ENCODE measurements at regions not wholly inside any gene's neighbourhood (a gene's known extent, or its start where the extent isn't known, plus 50 kb on each side); places are given as distances from the start of the nearest gene placed in this dataset.

DNA sequence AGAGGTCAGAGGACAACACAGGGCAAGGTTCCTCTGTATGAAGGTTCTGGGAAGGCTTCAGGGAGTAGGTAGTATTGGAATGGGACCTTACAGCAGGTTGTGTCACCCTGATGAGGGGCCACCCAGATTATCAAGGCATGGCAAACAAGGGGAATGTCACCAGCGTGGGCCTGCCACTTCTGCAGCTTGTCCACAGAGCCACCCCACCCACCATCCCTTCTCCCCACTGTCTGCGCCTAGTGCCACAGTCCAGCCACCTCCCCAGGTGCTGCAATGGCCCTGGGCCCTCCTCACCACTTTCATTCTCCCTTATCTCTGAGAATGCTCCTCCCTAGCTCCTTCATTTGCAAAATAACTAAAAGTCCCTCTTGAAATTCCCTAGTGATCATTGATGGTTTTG is 170.3 kb downstream of the TTC32 start:
- TF ChIP-seq, protein P1, sequence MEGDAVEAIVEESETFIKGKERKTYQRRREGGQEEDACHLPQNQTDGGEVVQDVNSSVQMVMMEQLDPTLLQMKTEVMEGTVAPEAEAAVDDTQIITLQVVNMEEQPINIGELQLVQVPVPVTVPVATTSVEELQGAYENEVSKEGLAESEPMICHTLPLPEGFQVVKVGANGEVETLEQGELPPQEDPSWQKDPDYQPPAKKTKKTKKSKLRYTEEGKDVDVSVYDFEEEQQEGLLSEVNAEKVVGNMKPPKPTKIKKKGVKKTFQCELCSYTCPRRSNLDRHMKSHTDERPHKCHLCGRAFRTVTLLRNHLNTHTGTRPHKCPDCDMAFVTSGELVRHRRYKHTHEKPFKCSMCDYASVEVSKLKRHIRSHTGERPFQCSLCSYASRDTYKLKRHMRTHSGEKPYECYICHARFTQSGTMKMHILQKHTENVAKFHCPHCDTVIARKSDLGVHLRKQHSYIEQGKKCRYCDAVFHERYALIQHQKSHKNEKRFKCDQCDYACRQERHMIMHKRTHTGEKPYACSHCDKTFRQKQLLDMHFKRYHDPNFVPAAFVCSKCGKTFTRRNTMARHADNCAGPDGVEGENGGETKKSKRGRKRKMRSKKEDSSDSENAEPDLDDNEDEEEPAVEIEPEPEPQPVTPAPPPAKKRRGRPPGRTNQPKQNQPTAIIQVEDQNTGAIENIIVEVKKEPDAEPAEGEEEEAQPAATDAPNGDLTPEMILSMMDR (IDR thresholded peaks at IDR 0.05; ENCODE audit: low read depth, low read length) = no peak
- no peak for TF ChIP-seq POLR2A (IDR thresholded peaks at IDR 0.05; ENCODE audit: extremely low read depth, insufficient read length)
- TF ChIP-seq, protein P2, sequence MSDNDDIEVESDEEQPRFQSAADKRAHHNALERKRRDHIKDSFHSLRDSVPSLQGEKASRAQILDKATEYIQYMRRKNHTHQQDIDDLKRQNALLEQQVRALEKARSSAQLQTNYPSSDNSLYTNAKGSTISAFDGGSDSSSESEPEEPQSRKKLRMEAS (IDR thresholded peaks at IDR 0.05; ENCODE audit: low read depth, low read length) = no peak
